Lung (tissue), 11 donors: ENCODE measurements at regions not wholly inside any gene's neighbourhood (a gene's known extent, or its start where the extent isn't known, plus 50 kb on each side); places are given as distances from the start of the nearest gene placed in this dataset.

Source experiments
- ATAC-seq: fragments of 200-7000 bp; cut with Tn5 transposase; one replicate; pipeline ENCODE4 v1.9.1; 2020; ENCODE audit warnings: moderate number of reproducible peaks; ENCODE audit not compliant: insufficient read depth, low FRiP score
- DNase-seq, 3 donors: peaks; one replicate each; pipeline ENCODE4 v3.0.0-alpha.2; 2013 to 2017
- H3K27ac ChIP-seq, 2 donors: one replicate each; pipeline ENCODE4 v1.5.1; 2013; ENCODE audit warnings: mild to moderate bottlenecking in 2 of 2, moderate library complexity in 2 of 2, control low read depth in 1 of 2, inconsistent platforms in 1 of 2, low read depth in 1 of 2, low read length in 1 of 2
- H3K27me3 ChIP-seq, 3 donors: one replicate each; pipeline ENCODE4 v1.5.1; 2013; ENCODE audit warnings: low read length in 2 of 3; ENCODE audit not compliant: control insufficient read depth in 3 of 3, insufficient read depth in 3 of 3
- H3K36me3 ChIP-seq, 4 donors: one replicate each; pipeline ENCODE4 v1.5.1; 2013; ENCODE audit warnings: low read length in 4 of 4, mild to moderate bottlenecking in 1 of 4, moderate library complexity in 1 of 4; ENCODE audit not compliant: control insufficient read depth in 4 of 4, insufficient read depth in 4 of 4
- H3K4me1 ChIP-seq, 5 donors: one replicate each; pipeline ENCODE4 v1.5.1; 2013; ENCODE audit warnings: low read length in 5 of 5, mild to moderate bottlenecking in 2 of 5, moderate library complexity in 1 of 5; ENCODE audit not compliant: control insufficient read depth in 5 of 5, insufficient read depth in 5 of 5
- H3K4me3 ChIP-seq: one replicate; pipeline ENCODE4 v1.5.1; 2013; ENCODE audit warnings: mild to moderate bottlenecking, control low read depth, moderate library complexity
- H3K9ac ChIP-seq, 2 donors: one replicate each; pipeline ENCODE4 v1.5.1; 2013; ENCODE audit warnings: low read length in 2 of 2, control low read depth in 1 of 2; ENCODE audit not compliant: insufficient read depth in 1 of 2
- H3K9me3 ChIP-seq, 4 donors: one replicate each; pipeline ENCODE4 v1.5.1; 2013; ENCODE audit warnings: low read length in 3 of 4, mild to moderate bottlenecking in 1 of 4, moderate library complexity in 1 of 4; ENCODE audit not compliant: control insufficient read depth in 4 of 4, insufficient read depth in 3 of 4
- WGBS, 2 donors: extraction: QIAGEN DNeasy Blood & Tissue Kit; methylation state at CpG; one replicate each; pipeline ENCODE4 v1.1.7; 2013; 5-methylcytosine and 5-hydroxymethylcytosine counted together
- TF ChIP-seq, protein P1 (sequence below): IDR thresholded peaks from 2 replicates; pipeline ENCODE4 v1.5.1; 2012; ENCODE audit warnings: mild to moderate bottlenecking; ENCODE audit errors: control extremely low read depth, extremely low read depth
- donor health status: control.
- donor health status: control.
- donor health status: Bipolar disorder and iron deficiency.
- donor health status: healthy.
- donor health status: DM: yes; HTN: yes; CAD: no.

- WGBS, 2 donors: 57 to 67% methylated on average over 1 of the region's 1 CpG
- peaks cover 0 to 24% (median 3%) of the 10 kb centered on the region in 5 donors for H3K4me1 ChIP-seq
- H3K36me3 ChIP-seq: no peaks in the 10 kb centered on the region
- no peaks in the 10 kb centered on the region for H3K27me3 ChIP-seq
- ATAC-seq (no peak), DNase-seq (no peak)
- H3K27ac ChIP-seq: no peak overlapping the region
- H3K4me3 ChIP-seq: no peak overlapping the region
- no peaks in the 10 kb centered on the region for H3K9me3 ChIP-seq
- H3K9ac ChIP-seq: no peak overlapping the region
- TF ChIP-seq, protein P1, sequence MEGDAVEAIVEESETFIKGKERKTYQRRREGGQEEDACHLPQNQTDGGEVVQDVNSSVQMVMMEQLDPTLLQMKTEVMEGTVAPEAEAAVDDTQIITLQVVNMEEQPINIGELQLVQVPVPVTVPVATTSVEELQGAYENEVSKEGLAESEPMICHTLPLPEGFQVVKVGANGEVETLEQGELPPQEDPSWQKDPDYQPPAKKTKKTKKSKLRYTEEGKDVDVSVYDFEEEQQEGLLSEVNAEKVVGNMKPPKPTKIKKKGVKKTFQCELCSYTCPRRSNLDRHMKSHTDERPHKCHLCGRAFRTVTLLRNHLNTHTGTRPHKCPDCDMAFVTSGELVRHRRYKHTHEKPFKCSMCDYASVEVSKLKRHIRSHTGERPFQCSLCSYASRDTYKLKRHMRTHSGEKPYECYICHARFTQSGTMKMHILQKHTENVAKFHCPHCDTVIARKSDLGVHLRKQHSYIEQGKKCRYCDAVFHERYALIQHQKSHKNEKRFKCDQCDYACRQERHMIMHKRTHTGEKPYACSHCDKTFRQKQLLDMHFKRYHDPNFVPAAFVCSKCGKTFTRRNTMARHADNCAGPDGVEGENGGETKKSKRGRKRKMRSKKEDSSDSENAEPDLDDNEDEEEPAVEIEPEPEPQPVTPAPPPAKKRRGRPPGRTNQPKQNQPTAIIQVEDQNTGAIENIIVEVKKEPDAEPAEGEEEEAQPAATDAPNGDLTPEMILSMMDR: no peak
Measured at GRCh38 chr6:139627091-139627490, 252.6 kb upstream of the CITED2 start.

GRCh38 chr6:139625998-139626975 lies 251.8 kb upstream of the CITED2 start:
- WGBS, 2 donors: 17 to 36% methylated on average over 5 of the region's 5 CpGs
- H3K4me1 ChIP-seq: peaks cover 0 to 24% (median 3%) of the 10 kb centered on the region in 5 donors
- H3K27ac ChIP-seq: no peak overlapping the region
- no peaks in the 10 kb centered on the region for H3K36me3 ChIP-seq
- DNase-seq (peak; percentile 27 to 70 (median 46)), ATAC-seq (peak; percentile 66)
- H3K9me3 ChIP-seq: no peaks in the 10 kb centered on the region
- no peak overlapping the region for H3K9ac ChIP-seq
- no peaks in the 10 kb centered on the region for H3K27me3 ChIP-seq
- no peak overlapping the region for H3K4me3 ChIP-seq
- TF ChIP-seq, protein P1: no peak

GRCh38 chr6:139625081-139625939 lies 250.9 kb upstream of the CITED2 start:
- no peak for DNase-seq
- 56 to 72% methylated on average over 6 of the region's 6 CpGs for WGBS, 2 donors
- no peak for ATAC-seq

More at GRCh38 chr6:139625081-139625939, 250.9 kb upstream of the CITED2 start:
- Histone ChIP-seq H3K9ac (no peak overlapping the region), H3K4me3 (no peak overlapping the region), H3K4me1 (peaks cover 0 to 24% (median 3%) of the 10 kb centered on the region in 5 donors), H3K36me3 (no peaks in the 10 kb centered on the region), H3K27ac (no peak overlapping the region), H3K9me3 (no peaks in the 10 kb centered on the region), H3K27me3 (no peaks in the 10 kb centered on the region)
- TF ChIP-seq, protein P1: no peak
